Endodermal cell (in vitro differentiated cells): ENCODE measurements at regions not wholly inside any gene's neighbourhood (a gene's known extent, or its start where the extent isn't known, plus 50 kb on each side); places are given as distances from the start of the nearest gene placed in this dataset.

Experiments
- DNase-seq: peaks from one replicate; pipeline ENCODE4 v3.0.0-alpha.2; 2017
- H3K27ac ChIP-seq: 2 replicates; pipeline ENCODE4 v1.5.1; 2013; ENCODE audit warnings: mild to moderate bottlenecking, low read depth, low read length, moderate library complexity
- H3K27me3 ChIP-seq: 2 replicates; pipeline ENCODE4 v1.6.1; 2013; ENCODE audit warnings: mild to moderate bottlenecking, low read length, moderate library complexity; ENCODE audit not compliant: insufficient read depth, control insufficient read depth, poor library complexity, severe bottlenecking
- H3K36me3 ChIP-seq: 2 replicates; pipeline ENCODE4 v1.7.0; 2013; ENCODE audit warnings: mild to moderate bottlenecking, low read length, moderate library complexity; ENCODE audit not compliant: control insufficient read depth, insufficient read depth
- H3K4me1 ChIP-seq: one replicate; pipeline ENCODE4 v1.7.0; 2013; ENCODE audit warnings: low read length; ENCODE audit not compliant: control insufficient read depth, insufficient read depth
- H3K4me3 ChIP-seq: 2 replicates; pipeline ENCODE4 v1.5.1; 2013; ENCODE audit warnings: mild to moderate bottlenecking, low read length, moderate library complexity
- H3K9ac ChIP-seq: 2 replicates; pipeline ENCODE4 v1.6.1; 2013; ENCODE audit warnings: mild to moderate bottlenecking, low read length, moderate library complexity; ENCODE audit not compliant: poor library complexity, severe bottlenecking; ENCODE audit errors: extremely low read depth
- H3K9me3 ChIP-seq: 2 replicates; pipeline ENCODE4 v1.6.1; 2013; ENCODE audit warnings: mild to moderate bottlenecking, low read length, moderate library complexity; ENCODE audit not compliant: control insufficient read depth
- H3K27ac Mint-ChIP-seq: 2 replicates; pipeline ENCODE4 v1.8.0; 2020; ENCODE audit warnings: mixed read lengths
- H3K27me3 Mint-ChIP-seq: 2 replicates; pipeline ENCODE4 v1.8.0; 2021; ENCODE audit warnings: mild to moderate bottlenecking, mixed read lengths; ENCODE audit not compliant: insufficient read depth
- H3K36me3 Mint-ChIP-seq: 2 replicates; pipeline ENCODE4 v1.8.0; 2020; ENCODE audit warnings: low read depth, mixed read lengths
- H3K4me1 Mint-ChIP-seq: 2 replicates; pipeline ENCODE4 v1.8.0; 2020; ENCODE audit warnings: mixed read lengths
- H3K4me3 Mint-ChIP-seq: 2 replicates; pipeline ENCODE4 v1.8.0; 2020; ENCODE audit warnings: mild to moderate bottlenecking, moderate library complexity, mixed read lengths
- H3K9me3 Mint-ChIP-seq: 2 replicates; pipeline ENCODE4 v1.8.0; 2020; ENCODE audit warnings: mild to moderate bottlenecking, mixed read lengths
- WGBS, 2 experiments: methylation state at CpG; one replicate each; pipeline versions ENCODE4 v1.1.5 to v1.1.7; 2013; ENCODE audit warnings: missing lambda C conversion rate in 2 of 2, mixed read lengths in 1 of 2; ENCODE audit not compliant: insufficient coverage in 1 of 2, insufficient read length in 1 of 2; 5-methylcytosine and 5-hydroxymethylcytosine counted together
- TF ChIP-seq, protein P1 (sequence below): fragments of 200-600 bp; sonication (generic); conservative IDR thresholded peaks from 2 replicates; pipeline ENCODE4 v1.5.0; 2021; ENCODE audit warnings: antibody characterized with exemption, mild to moderate bottlenecking

DNA sequence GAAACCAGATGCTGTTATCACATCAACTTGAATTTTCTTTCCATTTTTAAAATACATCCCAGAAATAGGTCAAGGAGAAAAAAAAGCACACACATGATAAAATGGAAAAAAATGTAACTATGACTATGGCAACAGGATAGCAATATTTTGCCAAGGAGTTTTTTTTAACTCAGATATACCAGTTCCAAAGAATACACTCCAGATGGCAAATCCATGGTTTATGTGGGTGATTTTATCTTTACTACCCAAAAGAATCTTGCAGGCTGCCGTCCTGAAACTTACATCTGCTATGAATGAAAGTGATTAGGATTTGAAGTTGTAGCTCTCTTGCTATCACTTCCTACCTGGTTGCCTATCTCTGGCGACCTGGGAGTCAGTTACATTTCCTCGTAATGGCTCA lies 91.0 kb upstream of the PLPPR4 start:
- Mint-ChIP-seq H3K27me3 (no peaks in the 10 kb centered on the region), H3K4me1 (peaks cover 4% of the 10 kb centered on the region), H3K4me3 (no peak overlapping the region), H3K27ac (no peak overlapping the region), H3K9me3 (no peaks in the 10 kb centered on the region), H3K36me3 (no peaks in the 10 kb centered on the region)
- Histone ChIP-seq H3K36me3 (no peaks in the 10 kb centered on the region), H3K9me3 (no peaks in the 10 kb centered on the region), H3K27ac (no peak overlapping the region), H3K4me1 (no peaks in the 10 kb centered on the region), H3K27me3 (no peaks in the 10 kb centered on the region), H3K4me3 (no peak overlapping the region), H3K9ac (no peak overlapping the region)
- 88 to 100% methylated on average over 2 to 3 of the region's 3 CpGs for WGBS, 2 experiments
- TF ChIP-seq, protein P1, sequence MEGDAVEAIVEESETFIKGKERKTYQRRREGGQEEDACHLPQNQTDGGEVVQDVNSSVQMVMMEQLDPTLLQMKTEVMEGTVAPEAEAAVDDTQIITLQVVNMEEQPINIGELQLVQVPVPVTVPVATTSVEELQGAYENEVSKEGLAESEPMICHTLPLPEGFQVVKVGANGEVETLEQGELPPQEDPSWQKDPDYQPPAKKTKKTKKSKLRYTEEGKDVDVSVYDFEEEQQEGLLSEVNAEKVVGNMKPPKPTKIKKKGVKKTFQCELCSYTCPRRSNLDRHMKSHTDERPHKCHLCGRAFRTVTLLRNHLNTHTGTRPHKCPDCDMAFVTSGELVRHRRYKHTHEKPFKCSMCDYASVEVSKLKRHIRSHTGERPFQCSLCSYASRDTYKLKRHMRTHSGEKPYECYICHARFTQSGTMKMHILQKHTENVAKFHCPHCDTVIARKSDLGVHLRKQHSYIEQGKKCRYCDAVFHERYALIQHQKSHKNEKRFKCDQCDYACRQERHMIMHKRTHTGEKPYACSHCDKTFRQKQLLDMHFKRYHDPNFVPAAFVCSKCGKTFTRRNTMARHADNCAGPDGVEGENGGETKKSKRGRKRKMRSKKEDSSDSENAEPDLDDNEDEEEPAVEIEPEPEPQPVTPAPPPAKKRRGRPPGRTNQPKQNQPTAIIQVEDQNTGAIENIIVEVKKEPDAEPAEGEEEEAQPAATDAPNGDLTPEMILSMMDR: no peak
- no peak for DNase-seq

DNA sequence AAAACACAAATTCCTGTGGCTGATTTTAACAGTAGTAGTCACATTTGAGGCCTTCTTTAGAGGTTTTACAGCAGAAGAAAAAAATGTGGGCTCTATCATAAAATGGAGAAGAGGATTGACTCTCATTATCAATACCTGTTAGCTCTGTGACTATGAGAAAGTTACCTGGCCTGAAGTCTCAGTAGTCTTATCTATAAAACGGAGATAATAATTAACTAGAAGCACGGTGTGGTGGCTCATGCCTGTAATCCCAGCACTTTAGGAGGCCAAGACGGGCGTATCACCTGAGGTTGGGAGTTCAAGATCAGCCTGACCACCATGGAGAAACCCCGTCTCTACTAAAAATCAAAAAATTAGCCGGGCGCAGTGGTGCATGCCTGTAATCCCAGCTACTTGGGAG lies 90.4 kb upstream of the PLPPR4 start:
- no peaks in the 10 kb centered on the region for H3K9me3 Mint-ChIP-seq
- no peaks in the 10 kb centered on the region for H3K36me3 Mint-ChIP-seq
- WGBS, 2 experiments: 95% methylated on average over 7 of the region's 7 CpGs

DNA sequence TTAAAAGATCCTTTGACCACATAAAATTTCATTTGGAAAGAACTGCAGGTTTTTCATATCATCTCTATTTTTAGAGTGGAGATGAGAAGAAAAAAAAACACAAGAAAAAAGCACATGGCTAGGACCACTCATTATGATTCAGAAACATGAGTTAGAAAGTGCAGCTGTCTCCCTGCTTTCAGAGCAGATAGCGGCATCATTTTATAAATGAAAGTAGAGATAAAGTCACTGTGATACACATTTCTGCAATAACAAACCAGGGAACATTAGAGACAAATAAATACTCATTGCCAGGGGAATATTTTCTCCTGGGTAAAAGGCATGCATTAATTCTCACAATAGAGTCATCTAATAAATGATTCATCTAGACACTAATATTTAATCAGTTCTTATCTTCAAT lies 87.5 kb upstream of the PLPPR4 start:
- Histone ChIP-seq H3K36me3 (no peaks in the 10 kb centered on the region), H3K9ac (no peak overlapping the region), H3K4me3 (no peak overlapping the region), H3K27ac (no peak overlapping the region), H3K9me3 (no peaks in the 10 kb centered on the region), H3K27me3 (no peaks in the 10 kb centered on the region), H3K4me1 (no peaks in the 10 kb centered on the region)
- TF ChIP-seq, protein P1: no peak
- 80% methylated on average over 1 of the region's 1 CpG; no CpG with 5 or more reads in 1 of the 2 experiments for WGBS, 2 experiments
- no peaks in the 10 kb centered on the region for H3K9me3 Mint-ChIP-seq
- no peak for DNase-seq
- H3K27me3 Mint-ChIP-seq: no peaks in the 10 kb centered on the region
- H3K4me3 Mint-ChIP-seq: no peak overlapping the region
- peaks cover 4% of the 10 kb centered on the region for H3K4me1 Mint-ChIP-seq
- H3K36me3 Mint-ChIP-seq: no peaks in the 10 kb centered on the region
- H3K27ac Mint-ChIP-seq: no peak overlapping the region

More for the DNA sequence above, 90.4 kb upstream of the PLPPR4 start:
- no peak overlapping the region for H3K27ac ChIP-seq
- Mint-ChIP-seq H3K27me3 (no peaks in the 10 kb centered on the region), H3K4me1 (peaks cover 4% of the 10 kb centered on the region), H3K27ac (no peak overlapping the region), H3K4me3 (no peak overlapping the region)
- TF ChIP-seq, protein P1: no peak
- no peaks in the 10 kb centered on the region for H3K9me3 ChIP-seq
- no peaks in the 10 kb centered on the region for H3K36me3 ChIP-seq
- H3K9ac ChIP-seq: no peak overlapping the region
- no peaks in the 10 kb centered on the region for H3K27me3 ChIP-seq
- no peaks in the 10 kb centered on the region for H3K4me1 ChIP-seq
- no peak for DNase-seq
- no peak overlapping the region for H3K4me3 ChIP-seq
